Esophagus muscularis mucosa (tissue), 4 donors: ENCODE measurements at regions not wholly inside any gene's neighbourhood (a gene's known extent, or its start where the extent isn't known, plus 50 kb on each side); places are given as distances from the start of the nearest gene placed in this dataset.
"Not testable (repeated sequence)": the region's sequence is repeated elsewhere in the genome, so short reads cannot be mapped to it uniquely, and the experiment has no call there.

Experiments
- DNase-seq: peaks from one replicate; pipeline ENCODE4 v3.0.0-alpha.2; 2017; ENCODE audit errors: extremely low spot score
- H3K27ac ChIP-seq, 4 donors: fragments of 200-600 bp; sonication (generic); replicated peaks in 1 of 4; 1 replicate in 3 of 4; 2 replicates in 1 of 4; pipeline ENCODE4 v1.5.1; 2016 to 2019; ENCODE audit warnings: mild to moderate bottlenecking in 1 of 4
- H3K27me3 ChIP-seq, 4 donors: fragments of 200-600 bp; sonication (generic); one replicate each; pipeline versions ENCODE4 v1.5.1 to v1.6.0; 2016 to 2019
- H3K36me3 ChIP-seq, 4 donors: fragments of 200-600 bp; sonication (generic); one replicate each; pipeline ENCODE4 v1.5.1; 2016 to 2019
- H3K4me1 ChIP-seq, 4 donors: fragments of 200-600 bp; sonication (generic); one replicate each; pipeline ENCODE4 v1.5.1; 2016 to 2019
- H3K4me3 ChIP-seq, 4 donors: fragments of 200-600 bp; sonication (generic); 1 replicate in 2 of 4; 2 replicates in 2 of 4; pipeline ENCODE4 v1.5.1; 2016 to 2019; ENCODE audit warnings: mild to moderate bottlenecking in 4 of 4, moderate library complexity in 1 of 4
- H3K9me3 ChIP-seq, 4 donors: fragments of 200-600 bp; sonication (generic); 1 replicate in 3 of 4; 2 replicates in 1 of 4; pipeline ENCODE4 v1.5.1; 2016 to 2019
- EP300 ChIP-seq: sonication (generic); formaldehyde crosslinking; IDR thresholded peaks from one replicate; pipeline ENCODE4 v1.6.1; 2017; ENCODE audit warnings: antibody characterized with exemption
- POLR2A ChIP-seq: fragments of 450-650 bp; IDR thresholded peaks from one replicate; pipeline ENCODE4 v1.6.1; 2017; ENCODE audit warnings: antibody characterized with exemption, moderate library complexity, mild to moderate bottlenecking, low read depth
- POLR2AphosphoS5 ChIP-seq, 2 donors: sonication (generic); formaldehyde crosslinking; IDR thresholded peaks; one replicate each; pipeline ENCODE4 v1.6.1; 2017; ENCODE audit warnings: antibody characterized with exemption in 2 of 2
- WGBS: methylation state at CpG from one replicate; pipeline ENCODE4 v1.1.5; 2018; 5-methylcytosine and 5-hydroxymethylcytosine counted together
- intact Hi-C: fragments of 100-400 bp; cut with DNase I; formaldehyde crosslinking; loops from one replicate; pipeline ENCODE4 v1.15.1; 2023
- TF ChIP-seq, protein P1 (sequence below), 3 experiments: fragments of 200-600 bp in 2 of 3; fragments of 450-650 bp in 1 of 3; sonication (generic) in 2 of 3; IDR thresholded peaks; one replicate each; pipeline ENCODE4 v1.5.1; 2017 to 2019; ENCODE audit warnings: antibody characterized with exemption in 3 of 3, mild to moderate bottlenecking in 2 of 3, moderate library complexity in 1 of 3

DNA sequence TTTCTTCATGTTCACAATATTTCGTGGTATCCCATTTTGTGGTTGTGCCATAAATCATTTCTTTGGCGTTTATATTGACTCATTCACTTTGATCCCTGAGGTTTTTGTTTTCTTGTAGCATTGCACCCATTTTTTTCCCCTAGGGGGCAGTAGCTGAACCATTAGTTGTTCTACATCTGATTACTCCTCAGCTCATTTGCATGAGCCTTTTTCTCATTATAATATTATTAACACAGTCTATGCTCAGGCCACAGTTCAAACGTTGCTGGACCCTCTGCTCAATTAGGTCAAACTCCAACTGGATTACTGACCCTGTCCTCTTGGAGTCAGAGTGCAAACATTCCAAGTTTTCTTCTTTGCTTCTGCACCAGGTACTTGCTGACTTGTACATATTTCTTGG is 475.4 kb upstream of the SEL1L start:
- Histone ChIP-seq H3K4me1 (no peaks in the 10 kb centered on the region), H3K36me3 (no peaks in the 10 kb centered on the region), H3K4me3 (no peak overlapping the region), H3K27me3 (peaks cover 0 to 7% (median 0%) of the 10 kb centered on the region in 4 donors), H3K9me3 (peaks cover 0 to 7% (median 3%) of the 10 kb centered on the region in 4 donors), H3K27ac (no peak overlapping the region)
- WGBS: 32% methylated on average over 3 of the region's 3 CpGs
- no peak for DNase-seq
- intact Hi-C loops: no loop called here
- no peak for TF ChIP-seq POLR2AphosphoS5 (IDR thresholded peaks at IDR 0.05)
- TF ChIP-seq, protein P1, sequence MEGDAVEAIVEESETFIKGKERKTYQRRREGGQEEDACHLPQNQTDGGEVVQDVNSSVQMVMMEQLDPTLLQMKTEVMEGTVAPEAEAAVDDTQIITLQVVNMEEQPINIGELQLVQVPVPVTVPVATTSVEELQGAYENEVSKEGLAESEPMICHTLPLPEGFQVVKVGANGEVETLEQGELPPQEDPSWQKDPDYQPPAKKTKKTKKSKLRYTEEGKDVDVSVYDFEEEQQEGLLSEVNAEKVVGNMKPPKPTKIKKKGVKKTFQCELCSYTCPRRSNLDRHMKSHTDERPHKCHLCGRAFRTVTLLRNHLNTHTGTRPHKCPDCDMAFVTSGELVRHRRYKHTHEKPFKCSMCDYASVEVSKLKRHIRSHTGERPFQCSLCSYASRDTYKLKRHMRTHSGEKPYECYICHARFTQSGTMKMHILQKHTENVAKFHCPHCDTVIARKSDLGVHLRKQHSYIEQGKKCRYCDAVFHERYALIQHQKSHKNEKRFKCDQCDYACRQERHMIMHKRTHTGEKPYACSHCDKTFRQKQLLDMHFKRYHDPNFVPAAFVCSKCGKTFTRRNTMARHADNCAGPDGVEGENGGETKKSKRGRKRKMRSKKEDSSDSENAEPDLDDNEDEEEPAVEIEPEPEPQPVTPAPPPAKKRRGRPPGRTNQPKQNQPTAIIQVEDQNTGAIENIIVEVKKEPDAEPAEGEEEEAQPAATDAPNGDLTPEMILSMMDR (IDR thresholded peaks at IDR 0.05): peak in 1 of 3 experiments; percentile 25

DNA sequence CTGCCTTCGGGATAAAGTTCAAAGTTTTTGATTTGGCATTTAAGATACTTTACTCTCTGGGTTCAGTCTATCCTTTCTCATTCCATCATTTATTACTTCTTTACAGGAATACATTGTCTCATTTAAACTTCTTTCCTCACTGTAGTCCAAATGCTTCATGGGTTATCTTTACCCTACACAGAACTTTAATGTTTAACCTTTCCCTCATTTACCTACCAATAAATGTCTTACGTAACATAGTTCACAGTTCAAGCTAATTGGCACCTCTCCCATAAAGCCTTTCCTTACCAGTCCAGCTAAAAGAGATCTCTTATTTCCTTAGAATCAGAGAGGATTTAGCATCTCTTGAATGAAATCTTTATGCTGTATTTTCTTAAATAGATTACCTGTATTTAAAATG is 476.3 kb upstream of the SEL1L start:
- WGBS: 88% methylated on average over 2 of the region's 2 CpGs
- DNase-seq: no peak
- H3K36me3 ChIP-seq: no peaks in the 10 kb centered on the region
- peaks cover 0 to 12% (median 3%) of the 10 kb centered on the region in 4 donors for H3K9me3 ChIP-seq
- intact Hi-C loops: no loop called here
- H3K27ac ChIP-seq: no peak overlapping the region
- H3K4me3 ChIP-seq: no peak overlapping the region
- no peaks in the 10 kb centered on the region for H3K4me1 ChIP-seq
- TF ChIP-seq, protein P1 (IDR thresholded peaks at IDR 0.05): no peak
- no peak for TF ChIP-seq POLR2AphosphoS5 (IDR thresholded peaks at IDR 0.05)
- no peak for TF ChIP-seq POLR2A
- no peak for TF ChIP-seq EP300
- peaks cover 0 to 7% (median 0%) of the 10 kb centered on the region in 4 donors for H3K27me3 ChIP-seq

DNA sequence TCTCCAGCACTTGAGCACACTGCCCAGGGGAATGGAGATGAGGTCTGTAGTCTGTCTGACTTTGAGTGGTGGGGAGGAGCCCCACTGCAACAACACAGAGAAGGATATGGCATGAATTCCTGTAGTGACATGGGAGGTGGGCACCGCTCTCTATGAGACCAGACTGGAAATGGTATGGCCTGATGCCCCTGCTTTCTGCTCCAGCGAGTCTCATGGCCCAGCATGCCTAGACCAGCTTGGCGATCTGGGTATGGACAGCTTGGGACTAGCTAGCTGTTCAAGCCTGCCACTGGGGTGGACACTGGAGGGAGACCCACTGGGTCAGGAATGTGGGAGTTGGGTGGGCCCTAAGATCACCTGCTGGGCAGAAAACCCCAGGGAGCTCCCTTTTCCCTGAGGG is 477.8 kb upstream of the SEL1L start:
- TF ChIP-seq EP300 (no peak), POLR2AphosphoS5 (IDR thresholded peaks at IDR 0.05) (no peak), POLR2A (no peak)
- TF ChIP-seq, protein P1 (IDR thresholded peaks at IDR 0.05): no peak
- Histone ChIP-seq H3K36me3 (no peaks in the 10 kb centered on the region), H3K9me3 (peaks cover 0 to 12% (median 3%) of the 10 kb centered on the region in 4 donors), H3K27ac (no peak overlapping the region), H3K27me3 (peaks cover 0 to 7% (median 0%) of the 10 kb centered on the region in 4 donors), H3K4me1 (no peaks in the 10 kb centered on the region), H3K4me3 (no peak overlapping the region)
- intact Hi-C loops: no loop called here
- DNase-seq: no peak
- WGBS: 83% methylated on average over 3 of the region's 3 CpGs

DNA sequence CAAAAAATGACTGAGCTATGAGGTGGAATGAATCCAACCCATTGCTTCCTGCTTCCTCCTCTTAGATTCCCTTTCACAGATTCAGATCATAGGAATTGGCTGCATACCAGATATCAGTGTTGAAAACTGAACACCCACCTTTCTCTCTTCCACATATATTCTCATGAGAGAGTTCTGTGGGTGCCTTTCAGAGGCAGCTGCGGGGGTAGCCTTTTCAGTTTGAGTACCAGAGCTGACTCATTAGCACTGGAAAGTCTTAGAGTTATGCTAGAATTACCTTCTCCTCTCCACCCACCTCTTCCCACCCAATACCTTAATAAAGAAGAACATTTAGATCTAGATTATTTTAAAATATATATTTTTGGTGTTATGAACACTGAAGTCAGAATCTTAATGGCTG is 495.4 kb upstream of the SEL1L start:
- Histone ChIP-seq H3K4me1 (no peaks in the 10 kb centered on the region), H3K36me3 (no peaks in the 10 kb centered on the region), H3K4me3 (no peak overlapping the region), H3K27ac (no peak overlapping the region), H3K9me3 (no peaks in the 10 kb centered on the region), H3K27me3 (peaks cover 0 to 4% (median 0%) of the 10 kb centered on the region in 4 donors)
- no peak for DNase-seq
- intact Hi-C loops: no loop called here
- TF ChIP-seq POLR2AphosphoS5 (IDR thresholded peaks at IDR 0.05): no peak
- no peak for TF ChIP-seq EP300
- TF ChIP-seq, protein P1 (IDR thresholded peaks at IDR 0.05): no peak
- TF ChIP-seq POLR2A: no peak
- 88% methylated on average over 1 of the region's 1 CpG for WGBS

DNA sequence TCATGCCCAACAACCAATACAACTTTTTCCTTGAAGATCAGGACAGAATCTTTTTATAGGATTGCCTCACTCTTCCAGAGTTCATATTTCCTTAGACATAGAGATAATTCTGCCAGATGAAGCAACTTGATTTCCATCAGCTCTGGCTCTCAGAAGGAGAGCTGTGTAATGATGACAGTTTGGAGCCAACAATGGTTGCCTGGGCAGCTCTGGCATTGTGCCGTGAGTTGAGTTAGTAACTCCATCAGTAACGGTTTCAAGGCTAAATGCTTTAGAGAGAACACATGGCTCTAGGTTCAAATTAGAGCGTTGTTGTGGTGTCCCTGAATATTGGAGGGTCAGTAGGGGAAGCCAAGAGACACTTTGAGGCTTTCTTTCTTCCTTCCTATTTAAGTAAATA is 501.7 kb upstream of the SEL1L start:
- intact Hi-C loops: no loop called here
- Histone ChIP-seq H3K27ac (no peak overlapping the region), H3K27me3 (peaks cover 0 to 4% (median 0%) of the 10 kb centered on the region in 4 donors), H3K4me1 (no peaks in the 10 kb centered on the region), H3K36me3 (no peaks in the 10 kb centered on the region), H3K9me3 (no peaks in the 10 kb centered on the region), H3K4me3 (no peak overlapping the region)
- DNase-seq: no peak
- no peak for TF ChIP-seq POLR2A
- TF ChIP-seq EP300: no peak
- no peak for TF ChIP-seq POLR2AphosphoS5 (IDR thresholded peaks at IDR 0.05)
- TF ChIP-seq, protein P1 (IDR thresholded peaks at IDR 0.05): no peak
- no CpG with 5 or more reads among the region's 3 CpGs for WGBS

DNA sequence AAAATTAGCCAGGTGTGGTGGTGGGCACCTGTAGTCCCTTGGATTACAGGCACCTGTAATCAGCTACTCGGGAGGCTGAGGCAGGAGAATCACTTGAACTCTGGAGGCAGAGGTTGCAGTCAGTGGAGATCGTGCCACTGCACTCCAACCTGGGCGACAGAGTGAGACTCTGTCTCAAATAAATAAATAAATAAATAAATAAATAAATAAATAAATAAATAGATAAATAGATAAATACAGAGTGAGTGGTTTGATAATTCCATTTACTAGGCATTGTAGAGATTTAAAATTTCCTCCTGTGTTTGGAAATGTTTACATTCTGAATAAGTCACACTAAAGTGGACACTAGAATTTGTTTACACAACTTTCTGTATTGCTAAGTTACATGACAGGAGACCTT is 504.4 kb upstream of the SEL1L start:
- DNase-seq, H3K27me3 ChIP-seq, H3K36me3 ChIP-seq, H3K4me3 ChIP-seq, intact Hi-C loops, H3K4me1 ChIP-seq, H3K27ac ChIP-seq, H3K9me3 ChIP-seq: not testable (repeated sequence)
- WGBS: 93% methylated on average over 3 of the region's 3 CpGs
